HG03095 (cell line): ENCODE measurements at regions not wholly inside any gene's neighbourhood (a gene's known extent, or its start where the extent isn't known, plus 50 kb on each side); places are given as distances from the start of the nearest gene placed in this dataset.

Experiments
- ATAC-seq: cut with Tn5 transposase; IDR thresholded peaks from one replicate; pipeline ENCODE4 v1.9.1; 2021; ENCODE audit warnings: moderate library complexity; ENCODE audit not compliant: unreplicated experiment

DNA sequence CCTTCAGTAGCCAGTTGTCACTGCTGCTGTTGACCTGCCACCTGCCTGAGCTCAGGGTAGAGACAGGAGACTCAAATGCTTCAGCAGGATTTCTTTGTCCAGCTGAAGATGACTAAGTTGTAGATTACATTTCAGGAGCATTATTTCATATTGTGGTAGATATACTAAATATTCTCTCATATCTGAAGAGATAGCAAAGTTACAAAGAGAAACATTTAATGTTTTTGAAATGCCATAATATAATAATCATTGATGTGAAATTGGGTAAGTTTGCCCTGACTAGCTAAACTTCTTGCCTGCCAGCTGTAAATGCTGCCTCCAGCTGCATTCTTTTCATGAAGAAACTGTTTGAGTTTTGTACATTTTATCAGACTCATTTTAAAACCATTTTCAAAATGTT, 247.6 kb upstream of the CNKSR2 start:
- no peak for ATAC-seq

DNA sequence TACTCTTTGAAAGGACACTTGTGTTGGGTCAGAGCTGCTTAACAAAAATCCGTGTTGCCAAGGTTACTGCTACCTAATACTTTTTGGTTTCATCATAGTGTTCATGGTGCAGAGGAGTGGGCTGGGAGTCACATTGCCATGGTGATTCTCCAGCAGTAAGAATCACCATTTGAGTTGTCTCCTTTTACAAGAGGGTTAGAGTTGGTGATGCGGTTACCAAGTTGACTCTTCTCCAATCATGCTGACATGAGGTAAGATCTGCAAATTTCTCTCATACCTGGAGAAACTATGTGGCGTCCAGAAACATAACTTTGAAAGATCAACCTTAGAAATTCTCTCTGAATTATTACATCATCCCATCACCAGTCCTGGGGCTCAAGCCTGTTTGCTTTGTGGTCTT, 242.9 kb upstream of the CNKSR2 start:
- no peak for ATAC-seq

- no peak for ATAC-seq
Observed at GRCh38 chrX:21131786-21132185, 242.4 kb upstream of the CNKSR2 start.

- no peak for ATAC-seq
Observed at GRCh38 chrX:21132686-21133393, 241.4 kb upstream of the CNKSR2 start.

GRCh38 chrX:21150208-21150607, 224.0 kb upstream of the CNKSR2 start:
- no peak for ATAC-seq

GRCh38 chrX:21151051-21151450, 223.2 kb upstream of the CNKSR2 start:
- ATAC-seq: no peak

GRCh38 chrX:21153033-21153432, 221.2 kb upstream of the CNKSR2 start:
- ATAC-seq: no peak

GRCh38 chrX:21153503-21153902, 220.7 kb upstream of the CNKSR2 start:
- ATAC-seq: no peak

- no peak for ATAC-seq
Observed at GRCh38 chrX:21155916-21156315, 218.3 kb upstream of the CNKSR2 start.

- no peak for ATAC-seq
Observed at GRCh38 chrX:21156632-21157031, 217.6 kb upstream of the CNKSR2 start.

DNA sequence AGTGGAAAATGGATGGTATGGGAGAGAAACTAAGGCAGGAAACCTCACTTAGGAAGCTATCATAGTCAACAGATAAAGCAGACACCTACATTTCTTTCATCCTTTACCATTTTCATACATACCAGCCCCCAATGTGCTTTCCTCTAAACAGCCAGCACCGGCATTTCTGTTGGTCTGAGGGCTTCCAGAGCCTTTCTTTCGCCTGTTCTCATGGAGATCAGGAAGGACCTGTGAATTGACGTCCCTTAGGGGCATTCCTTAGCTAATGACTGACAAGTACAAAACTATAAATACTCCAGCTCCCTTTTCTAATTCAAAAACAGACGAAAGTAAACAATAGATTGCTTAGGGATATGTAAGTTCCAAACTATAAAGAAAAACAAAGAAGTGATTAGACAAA, 215.5 kb upstream of the CNKSR2 start:
- ATAC-seq: no peak

DNA sequence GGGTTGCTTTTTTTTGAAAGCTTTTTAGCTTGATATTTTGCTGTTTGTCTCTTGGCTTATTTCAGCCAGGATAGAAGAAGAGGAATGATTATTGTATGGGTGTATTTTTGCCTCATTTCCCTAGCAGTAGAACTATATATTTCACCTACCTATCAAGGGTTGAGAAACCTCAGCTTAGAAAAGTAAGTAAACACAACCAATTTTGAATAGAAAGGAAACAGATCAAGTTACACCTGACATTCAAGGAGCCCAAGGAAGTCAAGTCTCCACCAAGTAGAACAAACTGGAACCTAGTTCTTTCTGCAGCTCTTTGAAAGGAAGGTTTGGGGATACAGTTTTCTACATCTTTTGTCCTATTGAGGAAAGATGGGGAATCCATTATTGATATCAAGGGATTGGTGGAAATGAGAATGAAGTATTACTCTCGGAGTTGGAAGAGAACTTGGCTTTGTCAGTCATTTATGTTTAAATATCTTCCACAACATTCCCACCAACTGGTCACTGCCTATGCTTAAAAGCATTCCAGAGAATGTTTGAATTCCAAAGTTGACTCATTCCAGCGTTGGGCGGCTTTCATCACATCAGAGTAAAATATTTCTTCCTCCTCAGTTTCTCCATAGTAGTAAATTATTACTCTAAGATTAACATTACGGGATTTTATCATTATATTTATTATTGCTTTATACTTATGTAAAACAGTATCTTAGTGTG, 207.8 kb upstream of the CNKSR2 start:
- ATAC-seq: no peak

DNA sequence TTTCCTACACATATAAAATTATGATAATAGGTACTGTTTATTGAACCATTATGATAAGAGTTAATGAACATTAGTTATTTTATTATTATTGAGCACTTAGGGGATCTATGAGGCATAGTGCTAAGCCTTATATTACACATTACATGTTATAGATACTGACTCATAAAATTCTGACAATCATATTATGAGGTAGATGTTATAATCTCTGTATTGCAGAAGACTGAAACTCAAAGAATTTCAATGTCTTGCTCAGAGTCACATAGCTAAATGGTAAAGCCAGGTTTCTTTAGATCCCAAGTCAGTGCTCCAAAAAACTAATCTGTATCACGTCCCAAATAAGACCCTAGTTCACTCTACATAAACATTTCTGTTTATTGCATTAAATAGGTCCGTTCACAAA, 207.2 kb upstream of the CNKSR2 start:
- no peak for ATAC-seq

DNA sequence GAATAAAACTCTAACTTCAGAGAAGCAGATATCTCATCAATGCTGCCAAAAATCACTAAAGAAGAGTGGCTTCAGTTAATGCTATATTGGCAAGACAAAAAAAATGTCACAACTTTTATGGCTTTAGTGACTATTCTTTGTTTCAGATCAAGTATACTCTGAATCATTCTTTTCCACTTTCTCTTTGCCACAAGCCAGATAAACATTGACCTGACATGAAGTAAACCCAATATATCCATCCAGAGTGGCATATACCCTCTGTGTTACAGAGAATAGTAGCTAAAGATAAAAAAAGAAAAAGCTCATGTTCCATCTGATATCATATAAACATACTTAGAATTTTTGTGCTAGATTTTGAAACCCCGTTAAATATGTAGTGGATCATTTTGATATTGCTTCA, 206.7 kb upstream of the CNKSR2 start:
- ATAC-seq: no peak

- no peak for ATAC-seq
Observed at GRCh38 chrX:21168401-21169160, 205.6 kb upstream of the CNKSR2 start.

GRCh38 chrX:21171181-21171580, 203.0 kb upstream of the CNKSR2 start:
- no peak for ATAC-seq

DNA sequence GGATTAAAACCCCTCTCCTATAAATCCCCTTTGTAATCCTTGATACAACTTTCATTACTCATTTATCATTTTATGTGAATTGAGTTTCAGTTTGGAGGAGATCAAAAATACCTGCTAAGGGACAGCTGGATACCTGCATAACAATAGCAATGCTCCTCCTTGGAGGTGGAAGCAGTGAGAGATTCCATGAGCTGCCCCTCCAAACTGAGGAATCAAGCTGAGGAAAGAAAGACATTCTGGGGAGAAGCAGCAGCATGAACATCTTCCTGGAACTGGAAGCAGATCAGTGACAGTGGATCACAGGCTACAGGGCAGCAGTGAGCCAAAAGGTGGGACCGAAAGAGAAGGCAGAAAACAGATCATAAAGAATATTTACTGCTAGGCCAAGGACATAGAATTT, 199.8 kb upstream of the CNKSR2 start:
- no peak for ATAC-seq

DNA sequence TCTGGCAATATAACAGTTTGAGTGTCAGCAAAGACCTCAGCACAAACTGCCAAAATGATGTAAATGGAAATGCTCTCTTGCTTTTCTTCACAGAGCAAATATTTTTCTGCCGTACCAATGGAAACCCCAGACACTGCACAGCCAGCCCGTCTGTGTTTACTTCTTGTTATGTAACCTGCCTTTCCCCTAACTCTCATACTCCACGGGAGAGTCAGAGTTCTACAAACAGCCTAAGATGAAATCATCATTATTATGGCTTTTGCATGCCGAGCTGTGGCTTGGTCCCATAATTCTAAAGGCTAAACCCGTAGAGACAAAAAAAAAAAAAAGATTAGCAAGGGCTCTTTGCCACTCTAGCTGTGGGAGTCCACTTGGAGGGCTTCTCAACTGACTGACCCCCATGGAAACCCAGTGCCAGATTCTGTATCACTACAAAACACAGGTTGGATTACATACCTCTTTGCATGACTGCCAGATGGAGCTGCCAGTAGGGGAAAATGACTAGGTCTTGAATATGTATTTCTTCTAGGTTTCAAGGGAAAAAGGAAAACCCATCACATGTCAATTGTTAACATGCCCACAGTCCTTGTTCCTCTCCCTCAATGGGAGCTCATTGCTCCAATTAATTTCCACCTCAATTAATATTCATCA, 197.2 kb upstream of the CNKSR2 start:
- ATAC-seq: no peak

- ATAC-seq: no peak
Observed at GRCh38 chrX:21181232-21181853, 192.9 kb upstream of the CNKSR2 start.

GRCh38 chrX:21193196-21193595, 181.0 kb upstream of the CNKSR2 start:
- no peak for ATAC-seq

GRCh38 chrX:21194526-21194925, 179.7 kb upstream of the CNKSR2 start:
- no peak for ATAC-seq
